DOHH2 (cell line): ENCODE measurements at regions not wholly inside any gene's neighbourhood (a gene's known extent, or its start where the extent isn't known, plus 50 kb on each side); places are given as distances from the start of the nearest gene placed in this dataset.

Source experiments
- H3F3A ChIP-seq: fragments of 200-600 bp; sonication (generic), shearing (Covaris generic); 2 replicates; pipeline ENCODE4 v1.6.0; 2016; ENCODE audit warnings: antibody characterized with exemption, mild to moderate bottlenecking; ENCODE audit not compliant: control insufficient read depth, insufficient read depth
- H3K27ac ChIP-seq: fragments of 200-600 bp; sonication (generic); 2 replicates; pipeline ENCODE4 v1.5.1; 2014; ENCODE audit warnings: low read depth, mild to moderate bottlenecking, low read length, moderate library complexity
- H3K27me3 ChIP-seq: fragments of 200-600 bp; sonication (generic); 2 replicates; pipeline ENCODE4 v1.6.1; 2014; ENCODE audit warnings: mild to moderate bottlenecking, low read length, mixed read lengths; ENCODE audit not compliant: control insufficient read depth
- H3K36me3 ChIP-seq: fragments of 200-600 bp; sonication (generic); 2 replicates; pipeline ENCODE4 v1.6.1; 2014; ENCODE audit warnings: mild to moderate bottlenecking, low read length, moderate library complexity, mixed read lengths; ENCODE audit not compliant: control insufficient read depth
- H3K4me1 ChIP-seq: fragments of 200-600 bp; sonication (generic); 2 replicates; pipeline ENCODE4 v1.6.1; 2014; ENCODE audit warnings: mild to moderate bottlenecking, low read length, mixed read lengths; ENCODE audit not compliant: control insufficient read depth
- H3K4me2 ChIP-seq: fragments of 200-600 bp; sonication (generic); 2 replicates; pipeline ENCODE4 v1.6.0; 2014; ENCODE audit warnings: mild to moderate bottlenecking, low read length, moderate library complexity
- H3K4me3 ChIP-seq: fragments of 200-600 bp; sonication (generic); 2 replicates; pipeline ENCODE4 v1.5.1; 2014; ENCODE audit warnings: mild to moderate bottlenecking, low read length, mixed read lengths
- H3K79me2 ChIP-seq: fragments of 200-600 bp; sonication (generic); 2 replicates; pipeline ENCODE4 v1.6.1; 2014; ENCODE audit warnings: mild to moderate bottlenecking, low read length, mixed read lengths; ENCODE audit not compliant: control insufficient read depth
- H3K9me2 ChIP-seq: fragments of 200-600 bp; sonication (generic); replicated peaks from 2 replicates; pipeline ENCODE4 v1.6.1; 2014; ENCODE audit warnings: mild to moderate bottlenecking, low read length, mixed read lengths; ENCODE audit not compliant: control insufficient read depth
- H3K9me3 ChIP-seq: fragments of 200-600 bp; sonication (generic); 2 replicates; pipeline ENCODE4 v1.6.1; 2014; ENCODE audit warnings: antibody characterized with exemption, low read length, mixed read lengths; ENCODE audit not compliant: control insufficient read depth, insufficient read depth
- H4K20me1 ChIP-seq: fragments of 200-600 bp; sonication (generic); 2 replicates; pipeline ENCODE4 v1.6.0; 2014; ENCODE audit warnings: low read depth, mild to moderate bottlenecking, antibody characterized with exemption, low read length, moderate library complexity; ENCODE audit not compliant: control insufficient read depth, insufficient read depth
- CTCF ChIP-seq: fragments of 200-600 bp; sonication (generic); IDR thresholded peaks from one replicate; pipeline ENCODE4 v1.5.1; 2014; ENCODE audit warnings: antibody characterized with exemption, mild to moderate bottlenecking, low read depth, low read length; ENCODE audit not compliant: poor library complexity, severe bottlenecking
- EZH2phosphoT487 ChIP-seq: fragments of 200-600 bp; sonication (generic); IDR thresholded peaks from 2 replicates; pipeline ENCODE4 v1.6.1; 2017; ENCODE audit warnings: borderline replicate concordance, mild to moderate bottlenecking, antibody characterized with exemption, low read length, moderate library complexity, mixed read lengths

DNA sequence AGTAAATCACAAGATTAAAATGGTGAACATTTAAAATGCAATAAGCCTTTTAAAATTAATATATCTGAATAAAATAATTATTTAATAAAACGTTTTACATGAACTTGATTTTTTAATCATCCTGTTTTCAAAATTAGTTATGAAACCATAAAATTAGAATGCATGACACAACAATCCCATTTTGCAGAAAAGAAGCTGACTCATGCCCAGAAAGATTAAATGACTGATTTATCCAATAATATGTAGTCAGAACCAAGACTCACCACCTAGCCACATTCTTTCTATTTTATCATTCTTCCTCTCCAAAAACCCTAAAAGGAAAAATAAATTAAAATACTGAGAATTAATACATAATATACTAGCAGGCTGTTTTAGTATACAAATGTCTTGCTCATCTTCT, 83.0 kb upstream of the LGR5 start:
- H3K4me2 ChIP-seq, result no peak overlapping the region
- TF ChIP-seq EZH2phosphoT487 (no peak), CTCF (no peak)

GRCh38 chr12:71354871-71355270, 84.7 kb upstream of the LGR5 start:
- Histone ChIP-seq H3K27me3 (0 out of 2 replicates have a peak, but pooled peaks cover 2% of the 10 kb centered on the region), H3F3A (no peaks in the 10 kb centered on the region), H3K27ac (no peak overlapping the region), H4K20me1 (no peaks in the 10 kb centered on the region), H3K9me2 (no peaks in the 10 kb centered on the region), H3K4me2 (no peak overlapping the region), H3K79me2 (no peaks in the 10 kb centered on the region), H3K9me3 (no peaks in the 10 kb centered on the region), H3K36me3 (no peaks in the 10 kb centered on the region), H3K4me3 (no peak overlapping the region), H3K4me1 (no peaks in the 10 kb centered on the region)
- TF ChIP-seq EZH2phosphoT487 (no peak), CTCF (no peak)

More for the DNA sequence above, 83.0 kb upstream of the LGR5 start:
- Histone ChIP-seq H3K9me3 (no peaks in the 10 kb centered on the region), H4K20me1 (no peaks in the 10 kb centered on the region), H3K27me3 (0 out of 2 replicates have a peak, but pooled peaks cover 2% of the 10 kb centered on the region), H3F3A (no peaks in the 10 kb centered on the region), H3K27ac (no peak overlapping the region), H3K4me1 (no peaks in the 10 kb centered on the region), H3K79me2 (no peaks in the 10 kb centered on the region), H3K4me3 (no peak overlapping the region), H3K36me3 (no peaks in the 10 kb centered on the region), H3K9me2 (no peaks in the 10 kb centered on the region)

GRCh38 chr12:71353607-71354006, 86.0 kb upstream of the LGR5 start:
- Histone ChIP-seq H3F3A (no peaks in the 10 kb centered on the region), H3K27ac (no peak overlapping the region), H3K9me2 (no peaks in the 10 kb centered on the region), H3K4me2 (no peak overlapping the region), H3K9me3 (no peaks in the 10 kb centered on the region), H3K79me2 (no peaks in the 10 kb centered on the region), H4K20me1 (no peaks in the 10 kb centered on the region), H3K36me3 (no peaks in the 10 kb centered on the region), H3K4me3 (no peak overlapping the region), H3K4me1 (no peaks in the 10 kb centered on the region), H3K27me3 (0 out of 2 replicates have a peak, but pooled peaks cover 2% of the 10 kb centered on the region)
- TF ChIP-seq CTCF (no peak), EZH2phosphoT487 (no peak)
